Fibroblast of upper back skin (primary cell): ENCODE measurements at regions not wholly inside any gene's neighbourhood (a gene's known extent, or its start where the extent isn't known, plus 50 kb on each side); places are given as distances from the start of the nearest gene placed in this dataset.

Experiments used
- DNase-seq: peaks from one replicate; pipeline ENCODE4 v3.0.0-alpha.2; 2013

- DNase-seq, result no peak
Measured at GRCh38 chr21:38997051-38997842, 186.0 kb downstream of the PSMG1 start.

GRCh38 chr21:38996355-38996754 is 186.9 kb downstream of the PSMG1 start:
- no peak for DNase-seq

GRCh38 chr21:38995731-38996130 is 187.5 kb downstream of the PSMG1 start:
- DNase-seq, result no peak

GRCh38 chr21:38995071-38995669 is 188.1 kb downstream of the PSMG1 start:
- DNase-seq, result no peak

- no peak for DNase-seq
Measured at GRCh38 chr21:38994042-38994441, 188.3 kb downstream of the ETS2 start.

- peak; percentile 95 for DNase-seq
Measured at GRCh38 chr21:38993561-38993960, 187.8 kb downstream of the ETS2 start.

GRCh38 chr21:38992737-38993136 is 187.0 kb downstream of the ETS2 start:
- DNase-seq, result no peak

- DNase-seq, result no peak
Measured at GRCh38 chr21:38990424-38990794, 184.7 kb downstream of the ETS2 start.

GRCh38 chr21:38989745-38990423 is 184.2 kb downstream of the ETS2 start:
- peak; percentile 98 for DNase-seq

- DNase-seq, result no peak
Measured at GRCh38 chr21:38989379-38989744, 183.6 kb downstream of the ETS2 start.

- no peak for DNase-seq
Measured at GRCh38 chr21:38988509-38989378, 183.0 kb downstream of the ETS2 start.

- DNase-seq, result no peak
Measured at GRCh38 chr21:38987633-38988508, 182.1 kb downstream of the ETS2 start.

- no peak for DNase-seq
Measured at GRCh38 chr21:38986806-38987632, 181.3 kb downstream of the ETS2 start.

- DNase-seq, result no peak
Measured at GRCh38 chr21:38986406-38986805, 180.7 kb downstream of the ETS2 start.

- DNase-seq, result peak; percentile 96
Measured at GRCh38 chr21:38985568-38986378, 180.0 kb downstream of the ETS2 start.

- peak; percentile 96 for DNase-seq
Measured at GRCh38 chr21:38984982-38985567, 179.3 kb downstream of the ETS2 start.

- peak; percentile 55 for DNase-seq
Measured at GRCh38 chr21:38984568-38984967, 178.8 kb downstream of the ETS2 start.

- DNase-seq, result no peak
Measured at GRCh38 chr21:38983560-38983959, 177.8 kb downstream of the ETS2 start.

- DNase-seq, result no peak
Measured at GRCh38 chr21:38982804-38983203, 177.1 kb downstream of the ETS2 start.

GRCh38 chr21:38982096-38982495 is 176.4 kb downstream of the ETS2 start:
- peak; percentile 84 for DNase-seq
